Tibial artery (tissue), 4 donors: ENCODE measurements at regions not wholly inside any gene's neighbourhood (a gene's known extent, or its start where the extent isn't known, plus 50 kb on each side); places are given as distances from the start of the nearest gene placed in this dataset.

ENCODE experiments used
- DNase-seq, 2 donors: peaks; one replicate each; pipeline ENCODE4 v3.0.0-alpha.2; 2019
- H3K27ac ChIP-seq, 2 donors: fragments of 200-600 bp; sonication (generic) in 1 of 2; 1 replicate in 1 of 2; 2 replicates in 1 of 2; pipeline ENCODE4 v1.5.1; 2018 to 2019; ENCODE audit warnings: mild to moderate bottlenecking in 1 of 2
- H3K27me3 ChIP-seq, 2 donors: fragments of 200-600 bp; sonication (generic) in 1 of 2; one replicate each; pipeline versions ENCODE4 v1.5.1 to v1.6.0; 2016 to 2019
- H3K36me3 ChIP-seq, 3 donors: fragments of 200-600 bp; sonication (generic) in 2 of 3; one replicate each; pipeline ENCODE4 v1.5.1; 2016 to 2019; ENCODE audit warnings: mild to moderate bottlenecking in 2 of 3
- H3K4me1 ChIP-seq, 4 donors: fragments of 200-600 bp; sonication (generic) in 2 of 4; 1 replicate in 3 of 4; 2 replicates in 1 of 4; pipeline ENCODE4 v1.5.1; 2016 to 2019
- H3K4me3 ChIP-seq, 2 donors: fragments of 200-600 bp; sonication (generic) in 1 of 2; 1 replicate in 1 of 2; 2 replicates in 1 of 2; pipeline ENCODE4 v1.5.1; 2018 to 2019; ENCODE audit warnings: mild to moderate bottlenecking in 2 of 2
- H3K9me3 ChIP-seq, 3 donors: fragments of 200-600 bp; sonication (generic) in 1 of 3; one replicate each; pipeline ENCODE4 v1.5.1; 2016 to 2019
- intact Hi-C: fragments of 100-400 bp; cut with DNase I; formaldehyde crosslinking; loops from one replicate; pipeline ENCODE4 v1.15.0; 2023; ENCODE audit warnings: low total_unique reads
- TF ChIP-seq, protein P1 (sequence below), 2 experiments: fragments of 200-600 bp in 1 of 2; fragments of 450-650 bp in 1 of 2; IDR thresholded peaks; one replicate each; pipeline ENCODE4 v1.5.1; 2017 to 2019; ENCODE audit warnings: antibody characterized with exemption in 2 of 2, mild to moderate bottlenecking in 1 of 2, moderate library complexity in 1 of 2

DNA sequence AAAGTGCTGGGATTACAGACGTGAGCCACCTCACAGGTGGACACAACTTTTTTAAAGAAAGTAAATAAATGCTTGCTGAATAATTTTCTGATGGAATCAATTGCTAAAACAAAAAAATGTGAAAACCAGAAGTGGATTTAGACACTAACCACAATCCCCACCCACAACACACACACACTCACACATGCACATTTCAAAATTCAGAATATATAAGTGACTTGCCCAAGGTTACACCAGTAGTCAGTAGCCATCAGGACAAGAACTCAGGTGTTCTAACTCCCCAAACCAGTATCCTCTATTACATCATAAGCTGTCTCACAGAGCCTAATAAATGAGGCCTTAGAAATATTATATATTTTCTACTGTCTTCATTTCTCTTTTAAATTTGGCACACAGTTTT lies 1923.6 kb upstream of the PIK3C3 start:
- no peaks in the 10 kb centered on the region for H3K27me3 ChIP-seq
- no peak for DNase-seq
- H3K36me3 ChIP-seq, result no peaks in the 10 kb centered on the region
- intact Hi-C loops, result no loop called here
- no peaks in the 10 kb centered on the region for H3K4me1 ChIP-seq
- H3K27ac ChIP-seq, result no peak overlapping the region
- no peaks in the 10 kb centered on the region for H3K9me3 ChIP-seq
- H3K4me3 ChIP-seq, result no peak overlapping the region
- TF ChIP-seq, protein P1, sequence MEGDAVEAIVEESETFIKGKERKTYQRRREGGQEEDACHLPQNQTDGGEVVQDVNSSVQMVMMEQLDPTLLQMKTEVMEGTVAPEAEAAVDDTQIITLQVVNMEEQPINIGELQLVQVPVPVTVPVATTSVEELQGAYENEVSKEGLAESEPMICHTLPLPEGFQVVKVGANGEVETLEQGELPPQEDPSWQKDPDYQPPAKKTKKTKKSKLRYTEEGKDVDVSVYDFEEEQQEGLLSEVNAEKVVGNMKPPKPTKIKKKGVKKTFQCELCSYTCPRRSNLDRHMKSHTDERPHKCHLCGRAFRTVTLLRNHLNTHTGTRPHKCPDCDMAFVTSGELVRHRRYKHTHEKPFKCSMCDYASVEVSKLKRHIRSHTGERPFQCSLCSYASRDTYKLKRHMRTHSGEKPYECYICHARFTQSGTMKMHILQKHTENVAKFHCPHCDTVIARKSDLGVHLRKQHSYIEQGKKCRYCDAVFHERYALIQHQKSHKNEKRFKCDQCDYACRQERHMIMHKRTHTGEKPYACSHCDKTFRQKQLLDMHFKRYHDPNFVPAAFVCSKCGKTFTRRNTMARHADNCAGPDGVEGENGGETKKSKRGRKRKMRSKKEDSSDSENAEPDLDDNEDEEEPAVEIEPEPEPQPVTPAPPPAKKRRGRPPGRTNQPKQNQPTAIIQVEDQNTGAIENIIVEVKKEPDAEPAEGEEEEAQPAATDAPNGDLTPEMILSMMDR (IDR thresholded peaks at IDR 0.05), result no peak

DNA sequence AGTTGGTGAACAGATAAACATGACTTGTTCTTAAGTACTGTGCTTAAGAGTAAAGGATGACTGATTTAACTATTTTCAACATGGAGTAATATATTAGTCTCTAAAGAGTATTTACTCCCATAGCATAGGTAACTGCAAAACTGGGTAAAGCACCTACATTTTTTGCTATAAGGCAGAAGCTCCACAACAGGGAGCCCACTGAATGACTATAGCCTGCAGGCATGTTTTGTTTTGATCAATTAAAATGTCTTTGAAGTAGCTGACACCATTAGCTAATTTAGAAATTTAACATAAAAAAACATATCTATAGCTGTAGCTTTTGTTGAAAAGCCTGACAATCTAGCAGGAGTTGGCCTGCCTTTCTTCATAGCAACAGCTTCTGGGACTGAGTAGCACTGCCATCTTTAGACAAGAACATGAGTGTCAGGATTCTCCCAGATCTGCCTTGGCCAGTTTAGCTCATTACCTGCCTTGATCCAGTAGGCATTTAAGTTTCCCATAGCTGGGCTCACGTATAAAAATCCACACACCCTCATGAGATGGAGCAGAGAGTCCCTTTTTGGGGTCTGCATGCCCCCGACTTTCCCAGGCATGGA lies 1935.1 kb upstream of the PIK3C3 start:
- Histone ChIP-seq H3K27ac (no peak overlapping the region), H3K36me3 (no peaks in the 10 kb centered on the region), H3K4me3 (no peak overlapping the region), H3K4me1 (no peaks in the 10 kb centered on the region), H3K9me3 (no peaks in the 10 kb centered on the region), H3K27me3 (no peaks in the 10 kb centered on the region)
- DNase-seq, result no peak
- TF ChIP-seq, protein P1 (IDR thresholded peaks at IDR 0.05), result no peak
- intact Hi-C loops, result no loop called here

DNA sequence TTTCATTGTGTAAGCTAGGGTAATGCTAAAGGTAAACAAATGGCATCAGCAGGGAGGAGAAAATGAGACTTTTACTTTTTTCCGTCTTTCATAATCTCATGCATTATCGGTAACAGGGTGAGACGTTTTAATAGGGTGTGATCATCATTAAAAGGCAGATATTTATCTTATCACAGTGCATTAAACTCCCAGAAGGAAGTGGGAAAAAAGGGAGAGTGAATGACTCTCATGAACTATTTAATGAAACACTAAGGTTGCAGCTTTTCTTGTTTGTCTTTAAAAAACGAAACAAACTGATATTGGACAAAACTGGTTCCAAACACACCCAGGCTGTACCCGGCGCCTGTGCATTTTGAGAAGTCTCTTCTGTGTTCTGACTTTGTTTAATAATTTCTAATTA lies 1936.8 kb upstream of the PIK3C3 start:
- no peak for DNase-seq
- H3K27ac ChIP-seq, result no peak overlapping the region
- no peaks in the 10 kb centered on the region for H3K4me1 ChIP-seq
- H3K36me3 ChIP-seq, result no peaks in the 10 kb centered on the region
- intact Hi-C loops, result no loop called here
- TF ChIP-seq, protein P1 (IDR thresholded peaks at IDR 0.05), result no peak
- no peaks in the 10 kb centered on the region for H3K27me3 ChIP-seq
- no peaks in the 10 kb centered on the region for H3K9me3 ChIP-seq
- no peak overlapping the region for H3K4me3 ChIP-seq

DNA sequence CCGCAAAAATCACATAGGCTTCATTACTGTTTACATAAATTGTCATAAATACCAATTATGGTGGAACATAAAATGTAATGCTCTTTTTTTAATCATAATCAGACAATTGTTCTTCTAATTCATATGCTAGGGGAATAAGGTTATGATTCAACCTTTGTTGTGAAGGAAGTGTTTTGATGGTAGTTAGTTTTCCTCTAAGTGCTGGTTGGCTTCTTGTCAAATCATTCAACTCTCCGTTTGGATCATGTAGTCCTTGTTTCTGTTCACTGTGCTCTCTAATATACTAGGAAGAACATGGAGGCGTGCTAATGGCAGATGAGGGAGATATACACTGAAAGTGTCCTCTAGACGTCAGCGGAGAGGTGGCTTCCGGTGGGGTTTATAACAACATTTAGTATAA lies 1938.0 kb upstream of the PIK3C3 start:
- Histone ChIP-seq H3K9me3 (no peaks in the 10 kb centered on the region), H3K4me1 (no peaks in the 10 kb centered on the region), H3K4me3 (no peak overlapping the region), H3K27ac (no peak overlapping the region), H3K36me3 (no peaks in the 10 kb centered on the region), H3K27me3 (no peaks in the 10 kb centered on the region)
- DNase-seq, result no peak
- TF ChIP-seq, protein P1 (IDR thresholded peaks at IDR 0.05), result no peak
- intact Hi-C loops, result no loop called here

DNA sequence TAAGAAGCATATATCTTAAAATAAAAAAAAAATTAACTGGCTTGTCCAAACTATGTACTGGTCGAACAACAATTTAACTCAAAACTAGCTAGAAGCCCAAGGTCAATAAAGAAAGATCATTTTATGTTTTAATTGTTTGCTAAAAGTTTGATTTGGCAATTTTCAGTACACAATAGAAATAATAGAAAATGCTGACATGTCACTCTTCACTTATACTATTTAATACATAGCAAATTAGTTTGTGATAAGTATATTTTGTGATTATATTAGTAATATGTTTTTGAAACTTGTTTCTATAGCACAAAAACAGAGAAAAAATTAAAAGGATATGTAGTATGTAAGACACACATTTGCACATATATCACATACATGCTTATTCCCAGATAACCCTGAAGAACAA lies 1938.6 kb upstream of the PIK3C3 start:
- no peaks in the 10 kb centered on the region for H3K36me3 ChIP-seq
- H3K27me3 ChIP-seq, result no peaks in the 10 kb centered on the region
- DNase-seq, result no peak
- H3K27ac ChIP-seq, result no peak overlapping the region
- H3K9me3 ChIP-seq, result no peaks in the 10 kb centered on the region
- no peaks in the 10 kb centered on the region for H3K4me1 ChIP-seq
- intact Hi-C loops, result no loop called here
- TF ChIP-seq, protein P1 (IDR thresholded peaks at IDR 0.05), result no peak
- H3K4me3 ChIP-seq, result no peak overlapping the region
